Upper lobe of right lung (tissue), 1 donor: ENCODE measurements at regions not wholly inside any gene's neighbourhood (a gene's known extent, or its start where the extent isn't known, plus 50 kb on each side); places are given as distances from the start of the nearest gene placed in this dataset.

Experiments used
- ATAC-seq: fragments of 200-7000 bp; cut with Tn5 transposase; one replicate; pipeline ENCODE4 v1.9.1; 2020; ENCODE audit warnings: mild to moderate bottlenecking, moderate library complexity
- DNase-seq: peaks from one replicate; pipeline ENCODE4 v3.0.0-alpha.2; 2020
- H3K27ac ChIP-seq: fragments of 200-600 bp; one replicate; pipeline ENCODE4 v1.8.0; 2022
- H3K27me3 ChIP-seq: fragments of 200-600 bp; one replicate; pipeline ENCODE4 v1.8.0; 2022; ENCODE audit warnings: mild to moderate bottlenecking
- H3K36me3 ChIP-seq: fragments of 200-600 bp; one replicate; pipeline ENCODE4 v1.8.0; 2022
- H3K4me1 ChIP-seq: fragments of 200-600 bp; one replicate; pipeline ENCODE4 v1.8.0; 2022
- H3K4me3 ChIP-seq: fragments of 200-600 bp; one replicate; pipeline ENCODE4 v1.8.0; 2022; ENCODE audit warnings: mild to moderate bottlenecking
- H3K9me3 ChIP-seq: fragments of 200-600 bp; one replicate; pipeline ENCODE4 v1.8.0; 2022
- intact Hi-C: fragments of 100-400 bp; cut with DNase I; formaldehyde crosslinking; loops from one replicate; pipeline ENCODE4 v1.11.0; 2022
- TF ChIP-seq, protein P1 (sequence below): fragments of 200-600 bp; IDR thresholded peaks from one replicate; pipeline ENCODE4 v1.8.0; 2022; ENCODE audit warnings: antibody characterized with exemption
- donor health status: DM: no; HTN: yes; CAD: no; lungs with severe emphysema.

DNA sequence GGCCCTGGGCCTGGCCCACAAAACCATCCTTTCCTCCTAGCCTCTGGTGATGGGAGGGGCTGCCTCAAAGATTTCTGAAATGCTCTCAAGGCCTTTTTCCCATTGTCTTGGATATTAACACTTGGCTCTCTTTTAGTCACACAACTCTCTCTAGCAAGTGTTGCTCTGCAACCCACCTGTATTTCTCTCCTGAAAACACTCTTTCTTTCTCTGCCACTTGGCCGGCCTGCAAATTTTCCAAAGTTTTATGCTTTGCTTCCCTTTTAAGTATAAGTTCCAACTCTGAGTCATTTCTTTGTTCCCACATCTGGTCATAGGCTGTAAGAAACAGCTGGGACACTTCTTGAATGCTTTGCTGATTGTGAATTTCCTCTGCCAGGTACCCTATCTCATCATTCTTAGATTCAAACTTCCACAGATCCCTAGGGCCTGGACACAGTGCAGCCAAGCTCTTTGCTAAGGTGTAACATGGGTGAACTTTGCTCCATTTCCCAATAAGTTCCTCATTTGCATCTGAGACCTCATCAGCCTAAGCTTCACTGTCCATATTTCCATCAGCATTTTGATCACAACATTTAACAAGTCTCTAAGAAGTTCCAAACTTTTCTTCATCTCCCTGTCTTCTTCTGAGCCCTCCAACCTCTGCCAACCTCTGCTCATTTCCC lies 93.8 kb downstream of the TRIM29 start:
- no peak overlapping the region for H3K4me3 ChIP-seq
- no peaks in the 10 kb centered on the region for H3K36me3 ChIP-seq
- TF ChIP-seq, protein P1, sequence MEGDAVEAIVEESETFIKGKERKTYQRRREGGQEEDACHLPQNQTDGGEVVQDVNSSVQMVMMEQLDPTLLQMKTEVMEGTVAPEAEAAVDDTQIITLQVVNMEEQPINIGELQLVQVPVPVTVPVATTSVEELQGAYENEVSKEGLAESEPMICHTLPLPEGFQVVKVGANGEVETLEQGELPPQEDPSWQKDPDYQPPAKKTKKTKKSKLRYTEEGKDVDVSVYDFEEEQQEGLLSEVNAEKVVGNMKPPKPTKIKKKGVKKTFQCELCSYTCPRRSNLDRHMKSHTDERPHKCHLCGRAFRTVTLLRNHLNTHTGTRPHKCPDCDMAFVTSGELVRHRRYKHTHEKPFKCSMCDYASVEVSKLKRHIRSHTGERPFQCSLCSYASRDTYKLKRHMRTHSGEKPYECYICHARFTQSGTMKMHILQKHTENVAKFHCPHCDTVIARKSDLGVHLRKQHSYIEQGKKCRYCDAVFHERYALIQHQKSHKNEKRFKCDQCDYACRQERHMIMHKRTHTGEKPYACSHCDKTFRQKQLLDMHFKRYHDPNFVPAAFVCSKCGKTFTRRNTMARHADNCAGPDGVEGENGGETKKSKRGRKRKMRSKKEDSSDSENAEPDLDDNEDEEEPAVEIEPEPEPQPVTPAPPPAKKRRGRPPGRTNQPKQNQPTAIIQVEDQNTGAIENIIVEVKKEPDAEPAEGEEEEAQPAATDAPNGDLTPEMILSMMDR, result no peak
- ATAC-seq, result no peak
- H3K4me1 ChIP-seq, result no peaks in the 10 kb centered on the region
- intact Hi-C loops, result no loop called here
- no peak for DNase-seq
- H3K9me3 ChIP-seq, result peaks cover 14% of the 10 kb centered on the region
- H3K27ac ChIP-seq, result no peak overlapping the region
- no peaks in the 10 kb centered on the region for H3K27me3 ChIP-seq

DNA sequence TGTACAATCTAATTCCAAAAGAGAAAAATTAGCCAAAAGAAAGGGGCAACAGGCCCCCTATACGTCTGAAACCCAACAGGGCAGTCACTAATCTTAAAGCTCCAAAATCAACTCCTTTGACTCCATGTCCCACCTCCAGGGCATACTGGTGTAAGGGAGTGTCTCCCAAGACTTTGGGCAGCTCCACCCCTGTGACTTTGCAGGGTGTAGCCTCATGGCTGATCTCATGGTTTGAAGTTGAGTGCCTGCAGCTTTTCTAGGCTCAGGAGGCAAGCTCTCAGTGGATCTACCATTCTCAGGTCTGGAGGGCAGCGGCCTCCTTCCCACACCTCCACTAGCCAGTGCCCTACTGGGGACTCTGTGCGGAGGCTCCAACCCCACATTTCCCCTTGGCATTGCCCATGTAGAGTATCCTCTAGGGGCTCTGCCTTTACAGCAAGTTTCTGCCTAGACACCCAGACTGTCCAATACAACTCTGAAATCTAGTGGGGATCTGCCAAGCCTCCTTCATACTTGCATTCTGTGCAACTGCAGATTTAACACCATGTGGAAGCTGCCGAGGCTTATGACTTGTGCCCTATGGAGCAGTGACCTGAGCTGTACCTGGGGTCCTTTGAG lies 94.5 kb downstream of the TRIM29 start:
- Histone ChIP-seq H3K27me3 (no peaks in the 10 kb centered on the region), H3K9me3 (peaks cover 12% of the 10 kb centered on the region), H3K27ac (no peak overlapping the region), H3K4me3 (no peak overlapping the region), H3K4me1 (no peaks in the 10 kb centered on the region), H3K36me3 (no peaks in the 10 kb centered on the region)
- intact Hi-C loops, result no loop called here
- ATAC-seq (no peak), DNase-seq (no peak)
- TF ChIP-seq, protein P1, result no peak

DNA sequence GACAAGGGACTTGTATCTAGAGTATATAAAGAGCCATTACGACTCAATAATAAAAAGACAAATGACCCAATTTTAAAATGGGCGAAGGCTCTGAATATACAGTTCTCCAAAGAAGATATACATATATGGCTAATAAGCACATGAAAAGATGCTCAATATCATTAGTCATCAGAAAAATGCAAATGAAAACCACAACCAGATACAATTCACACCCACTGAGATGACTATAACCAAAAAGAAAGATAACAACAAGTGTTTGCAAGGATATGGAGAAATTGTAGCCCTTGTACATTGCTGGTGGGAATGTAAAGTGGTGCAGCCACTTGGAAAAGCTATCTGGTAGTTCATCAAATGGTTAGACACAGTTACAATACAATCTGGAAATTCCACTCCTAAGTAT lies 96.3 kb downstream of the TRIM29 start:
- Histone ChIP-seq H3K36me3 (no peaks in the 10 kb centered on the region), H3K27ac (no peak overlapping the region), H3K9me3 (no peaks in the 10 kb centered on the region), H3K27me3 (no peaks in the 10 kb centered on the region), H3K4me3 (no peak overlapping the region), H3K4me1 (no peaks in the 10 kb centered on the region)
- ATAC-seq, result no peak
- TF ChIP-seq, protein P1, result no peak
- no peak for DNase-seq
- intact Hi-C loops, result no loop called here

DNA sequence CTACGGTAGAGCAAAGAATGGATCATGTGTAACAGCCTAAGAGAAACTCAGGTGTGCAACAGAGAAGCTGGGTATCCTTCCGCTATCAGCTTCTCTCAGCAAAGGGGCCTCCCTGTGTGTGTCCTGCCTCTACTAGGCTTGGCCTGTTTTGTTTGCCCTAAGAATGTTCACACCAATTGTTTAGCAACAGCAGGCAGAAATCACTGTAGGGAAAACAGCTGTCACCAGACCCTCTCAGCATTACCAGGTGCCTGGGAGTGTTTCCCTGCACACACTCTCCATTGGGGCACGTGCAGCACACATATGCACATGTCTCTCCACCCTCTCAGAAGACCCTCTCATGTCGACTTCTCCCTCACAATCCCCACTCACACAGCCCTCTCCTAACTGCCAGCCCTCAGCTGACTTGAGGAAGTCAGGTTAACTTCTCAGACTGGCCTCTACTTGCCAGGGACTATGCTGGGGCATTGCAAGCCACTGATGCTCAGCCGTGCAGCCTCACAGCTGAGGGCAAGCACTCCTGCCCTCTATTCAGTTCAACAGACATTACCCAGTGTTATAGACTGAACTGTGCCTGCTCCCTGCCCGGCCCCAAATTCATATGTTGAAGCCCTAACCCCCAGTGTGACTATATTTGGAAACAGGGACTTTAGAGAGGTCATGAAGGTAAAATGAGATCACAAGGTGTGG lies 97.6 kb downstream of the TRIM29 start:
- TF ChIP-seq, protein P1, result no peak
- no peaks in the 10 kb centered on the region for H3K9me3 ChIP-seq
- no peaks in the 10 kb centered on the region for H3K27me3 ChIP-seq
- ATAC-seq (no peak), DNase-seq (no peak)
- intact Hi-C loops, result no loop called here
- no peaks in the 10 kb centered on the region for H3K4me1 ChIP-seq
- H3K4me3 ChIP-seq, result no peak overlapping the region
- H3K27ac ChIP-seq, result no peak overlapping the region
- H3K36me3 ChIP-seq, result no peaks in the 10 kb centered on the region

DNA sequence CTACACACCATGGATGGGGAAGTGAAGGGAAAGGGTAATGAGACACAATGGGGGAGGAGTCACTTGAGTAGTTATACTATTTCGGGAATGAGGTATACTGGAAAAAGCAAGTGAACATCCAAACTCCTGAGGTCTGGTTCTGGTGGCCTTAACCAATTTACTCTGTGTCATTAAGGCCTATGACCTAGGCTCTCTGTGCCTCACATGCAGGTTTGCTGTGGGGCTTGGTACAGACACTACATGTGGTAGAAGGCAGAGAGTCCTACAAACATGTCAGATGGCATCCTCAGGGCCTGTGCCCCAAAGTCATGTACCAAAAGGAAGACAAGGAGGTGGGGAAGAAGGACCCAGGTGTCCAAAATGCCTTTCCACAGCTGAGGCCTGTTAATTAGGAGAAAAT lies 98.9 kb downstream of the TRIM29 start:
- no peak for DNase-seq
- H3K9me3 ChIP-seq, result no peaks in the 10 kb centered on the region
- no peak overlapping the region for H3K27ac ChIP-seq
- TF ChIP-seq, protein P1, result no peak
- no peaks in the 10 kb centered on the region for H3K4me1 ChIP-seq
- no peak overlapping the region for H3K4me3 ChIP-seq
- ATAC-seq, result no peak
- no peaks in the 10 kb centered on the region for H3K27me3 ChIP-seq
- H3K36me3 ChIP-seq, result no peaks in the 10 kb centered on the region
- intact Hi-C loops, result no loop called here
